NOMO-1 treated with dmso at 0.1 percent for 144 hours (cell line): ENCODE measurements at regions not wholly inside any gene's neighbourhood (a gene's known extent, or its start where the extent isn't known, plus 50 kb on each side); places are given as distances from the start of the nearest gene placed in this dataset.

Experiments
- DNase-seq: peaks from one replicate; lab custom pipeline; 2025; ENCODE audit not compliant: unreplicated experiment; lab: John Stamatoyannopoulos, UW

- DNase-seq = no peak
These were observed 151.2 kb upstream of the NFE2L3 start for GRCh38 chr7:26000841-26001240.

- no peak for DNase-seq
These were observed 150.2 kb upstream of the NFE2L3 start for GRCh38 chr7:26001662-26002244.

GRCh38 chr7:26005683-26006410, 146.2 kb upstream of the NFE2L3 start:
- DNase-seq = no peak

GRCh38 chr7:26006426-26006825, 145.6 kb upstream of the NFE2L3 start:
- DNase-seq = no peak

GRCh38 chr7:26007510-26007909, 144.5 kb upstream of the NFE2L3 start:
- no peak for DNase-seq

GRCh38 chr7:26008428-26008827, 143.6 kb upstream of the NFE2L3 start:
- no peak for DNase-seq

- DNase-seq = no peak
These were observed 140.8 kb upstream of the NFE2L3 start for GRCh38 chr7:26011039-26011696.

GRCh38 chr7:26013551-26014083, 138.4 kb upstream of the NFE2L3 start:
- DNase-seq = no peak

GRCh38 chr7:26022982-26023381, 129.0 kb upstream of the NFE2L3 start:
- DNase-seq = no peak

- no peak for DNase-seq
These were observed 122.1 kb upstream of the NFE2L3 start for GRCh38 chr7:26029911-26030310.

- DNase-seq = no peak
These were observed 117.6 kb upstream of the NFE2L3 start for GRCh38 chr7:26034391-26034790.

GRCh38 chr7:26035552-26035951, 116.4 kb upstream of the NFE2L3 start:
- no peak for DNase-seq

GRCh38 chr7:26036092-26036491, 115.9 kb upstream of the NFE2L3 start:
- no peak for DNase-seq

GRCh38 chr7:26038201-26038990, 113.6 kb upstream of the NFE2L3 start:
- no peak for DNase-seq

GRCh38 chr7:26040085-26040484, 111.9 kb upstream of the NFE2L3 start:
- no peak for DNase-seq

- no peak for DNase-seq
These were observed 109.8 kb upstream of the NFE2L3 start for GRCh38 chr7:26042237-26042636.

- no peak for DNase-seq
These were observed 108.2 kb upstream of the NFE2L3 start for GRCh38 chr7:26043801-26044200.

GRCh38 chr7:26044320-26044719, 107.7 kb upstream of the NFE2L3 start:
- DNase-seq = no peak

GRCh38 chr7:26046150-26046549, 105.8 kb upstream of the NFE2L3 start:
- DNase-seq = no peak

- no peak for DNase-seq
These were observed 105.1 kb upstream of the NFE2L3 start for GRCh38 chr7:26046878-26047277.

GRCh38 chr7:26048663-26049062, 103.3 kb upstream of the NFE2L3 start:
- DNase-seq = no peak
